HL-60 (cell line): ENCODE measurements at regions not wholly inside any gene's neighbourhood (a gene's known extent, or its start where the extent isn't known, plus 50 kb on each side); places are given as distances from the start of the nearest gene placed in this dataset.
A peak's percentile ranks its signal among the peaks of the same experiment; 100 is the strongest.

ENCODE experiments used
- DNase-seq, 2 experiments: peaks; one replicate each; pipeline ENCODE4 v3.0.0-alpha.2; 2010 to 2020; ENCODE audit warnings: low read depth in 1 of 2, low spot score in 1 of 2
- H3K27ac ChIP-seq: fragments of 250-450 bp; sonication (Bioruptor Pico); replicated peaks from 2 replicates; pipeline ENCODE4 v1.5.1; 2020; ENCODE audit warnings: mild to moderate bottlenecking, moderate library complexity
- H3K27me3 ChIP-seq: fragments of 250-450 bp; sonication (Bioruptor Pico); 2 replicates; pipeline ENCODE4 v1.5.1; 2021; ENCODE audit warnings: mild to moderate bottlenecking, moderate library complexity; ENCODE audit not compliant: insufficient read depth, poor library complexity, severe bottlenecking
- H3K4me3 ChIP-seq: replicated peaks from 2 replicates; pipeline ENCODE4 v1.5.1; 2011; ENCODE audit warnings: mild to moderate bottlenecking, control low read depth, low read length; ENCODE audit not compliant: insufficient read depth
- GABPA ChIP-seq: IDR thresholded peaks from 2 replicates; pipeline ENCODE4 v1.6.1; 2012; ENCODE audit warnings: low read depth
- POLR2AphosphoS5 ChIP-seq: IDR thresholded peaks from 2 replicates; pipeline ENCODE4 v1.6.1; 2012; ENCODE audit warnings: low read depth
- SPI1 ChIP-seq: IDR thresholded peaks from 2 replicates; pipeline ENCODE4 v1.6.1; 2012; ENCODE audit warnings: low read depth, mild to moderate bottlenecking, borderline replicate concordance
- TF ChIP-seq, protein P1 (sequence below): IDR thresholded peaks from one replicate; pipeline ENCODE4 v1.5.1; 2011; ENCODE audit warnings: low read length, control low read depth, inconsistent platforms; ENCODE audit not compliant: insufficient read depth
- TF ChIP-seq, protein P2 (sequence below): IDR thresholded peaks from 2 replicates; pipeline ENCODE4 v1.6.1; 2012; ENCODE audit warnings: low read depth; ENCODE audit not compliant: insufficient replicate concordance

DNA sequence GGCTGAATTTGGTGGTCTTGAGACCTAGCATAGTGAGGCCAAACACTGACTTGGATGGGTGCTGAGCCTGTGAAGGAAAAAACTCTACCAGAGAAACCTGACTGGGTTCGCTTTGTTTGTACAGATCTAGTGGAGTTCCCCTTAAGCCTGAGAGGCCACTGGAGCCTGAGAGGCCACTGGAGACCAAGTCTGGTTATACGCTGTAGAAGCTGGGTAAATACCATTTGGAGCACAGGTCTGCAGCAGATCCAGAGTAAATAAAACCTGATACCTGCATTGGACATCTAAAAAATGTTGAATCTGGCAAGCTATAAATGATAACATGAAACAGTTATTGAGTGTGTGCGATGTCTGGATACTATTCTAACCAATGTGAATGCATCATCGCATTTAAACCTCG, 104.3 kb upstream of the IGSF1 start:
- DNase-seq = no peak
- no peak overlapping the region for H3K4me3 ChIP-seq

DNA sequence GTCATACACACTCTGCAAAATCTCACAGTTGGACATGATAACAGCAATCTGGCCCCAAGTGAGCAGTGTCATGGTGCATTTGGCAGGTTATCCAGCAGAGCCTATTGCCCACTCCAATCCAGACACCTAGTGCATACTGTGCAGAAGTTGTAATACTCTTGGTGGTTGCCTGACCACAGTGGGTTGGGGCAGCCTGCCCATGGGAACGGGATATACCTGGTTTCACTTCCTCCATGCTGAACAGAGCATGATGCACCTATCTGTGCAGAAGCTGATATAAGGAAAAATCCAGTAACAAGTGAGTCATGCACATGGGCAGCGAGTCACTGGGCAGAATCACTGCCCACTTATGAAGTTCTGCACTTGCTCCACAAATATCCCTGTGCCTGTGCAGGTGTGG, 105.3 kb upstream of the IGSF1 start:
- no peak overlapping the region for H3K27ac ChIP-seq
- DNase-seq = no peak
- TF ChIP-seq, protein P1, sequence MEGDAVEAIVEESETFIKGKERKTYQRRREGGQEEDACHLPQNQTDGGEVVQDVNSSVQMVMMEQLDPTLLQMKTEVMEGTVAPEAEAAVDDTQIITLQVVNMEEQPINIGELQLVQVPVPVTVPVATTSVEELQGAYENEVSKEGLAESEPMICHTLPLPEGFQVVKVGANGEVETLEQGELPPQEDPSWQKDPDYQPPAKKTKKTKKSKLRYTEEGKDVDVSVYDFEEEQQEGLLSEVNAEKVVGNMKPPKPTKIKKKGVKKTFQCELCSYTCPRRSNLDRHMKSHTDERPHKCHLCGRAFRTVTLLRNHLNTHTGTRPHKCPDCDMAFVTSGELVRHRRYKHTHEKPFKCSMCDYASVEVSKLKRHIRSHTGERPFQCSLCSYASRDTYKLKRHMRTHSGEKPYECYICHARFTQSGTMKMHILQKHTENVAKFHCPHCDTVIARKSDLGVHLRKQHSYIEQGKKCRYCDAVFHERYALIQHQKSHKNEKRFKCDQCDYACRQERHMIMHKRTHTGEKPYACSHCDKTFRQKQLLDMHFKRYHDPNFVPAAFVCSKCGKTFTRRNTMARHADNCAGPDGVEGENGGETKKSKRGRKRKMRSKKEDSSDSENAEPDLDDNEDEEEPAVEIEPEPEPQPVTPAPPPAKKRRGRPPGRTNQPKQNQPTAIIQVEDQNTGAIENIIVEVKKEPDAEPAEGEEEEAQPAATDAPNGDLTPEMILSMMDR = no peak
- TF ChIP-seq SPI1 (no peak), GABPA (no peak), POLR2AphosphoS5 (no peak)
- TF ChIP-seq, protein P2, sequence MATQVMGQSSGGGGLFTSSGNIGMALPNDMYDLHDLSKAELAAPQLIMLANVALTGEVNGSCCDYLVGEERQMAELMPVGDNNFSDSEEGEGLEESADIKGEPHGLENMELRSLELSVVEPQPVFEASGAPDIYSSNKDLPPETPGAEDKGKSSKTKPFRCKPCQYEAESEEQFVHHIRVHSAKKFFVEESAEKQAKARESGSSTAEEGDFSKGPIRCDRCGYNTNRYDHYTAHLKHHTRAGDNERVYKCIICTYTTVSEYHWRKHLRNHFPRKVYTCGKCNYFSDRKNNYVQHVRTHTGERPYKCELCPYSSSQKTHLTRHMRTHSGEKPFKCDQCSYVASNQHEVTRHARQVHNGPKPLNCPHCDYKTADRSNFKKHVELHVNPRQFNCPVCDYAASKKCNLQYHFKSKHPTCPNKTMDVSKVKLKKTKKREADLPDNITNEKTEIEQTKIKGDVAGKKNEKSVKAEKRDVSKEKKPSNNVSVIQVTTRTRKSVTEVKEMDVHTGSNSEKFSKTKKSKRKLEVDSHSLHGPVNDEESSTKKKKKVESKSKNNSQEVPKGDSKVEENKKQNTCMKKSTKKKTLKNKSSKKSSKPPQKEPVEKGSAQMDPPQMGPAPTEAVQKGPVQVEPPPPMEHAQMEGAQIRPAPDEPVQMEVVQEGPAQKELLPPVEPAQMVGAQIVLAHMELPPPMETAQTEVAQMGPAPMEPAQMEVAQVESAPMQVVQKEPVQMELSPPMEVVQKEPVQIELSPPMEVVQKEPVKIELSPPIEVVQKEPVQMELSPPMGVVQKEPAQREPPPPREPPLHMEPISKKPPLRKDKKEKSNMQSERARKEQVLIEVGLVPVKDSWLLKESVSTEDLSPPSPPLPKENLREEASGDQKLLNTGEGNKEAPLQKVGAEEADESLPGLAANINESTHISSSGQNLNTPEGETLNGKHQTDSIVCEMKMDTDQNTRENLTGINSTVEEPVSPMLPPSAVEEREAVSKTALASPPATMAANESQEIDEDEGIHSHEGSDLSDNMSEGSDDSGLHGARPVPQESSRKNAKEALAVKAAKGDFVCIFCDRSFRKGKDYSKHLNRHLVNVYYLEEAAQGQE = no peak
- no peaks in the 10 kb centered on the region for H3K27me3 ChIP-seq
- H3K4me3 ChIP-seq = no peak overlapping the region

More for the DNA sequence above, 104.3 kb upstream of the IGSF1 start:
- no peaks in the 10 kb centered on the region for H3K27me3 ChIP-seq
- H3K27ac ChIP-seq = no peak overlapping the region
- TF ChIP-seq, protein P2 = no peak
- TF ChIP-seq POLR2AphosphoS5 (no peak), SPI1 (no peak)

DNA sequence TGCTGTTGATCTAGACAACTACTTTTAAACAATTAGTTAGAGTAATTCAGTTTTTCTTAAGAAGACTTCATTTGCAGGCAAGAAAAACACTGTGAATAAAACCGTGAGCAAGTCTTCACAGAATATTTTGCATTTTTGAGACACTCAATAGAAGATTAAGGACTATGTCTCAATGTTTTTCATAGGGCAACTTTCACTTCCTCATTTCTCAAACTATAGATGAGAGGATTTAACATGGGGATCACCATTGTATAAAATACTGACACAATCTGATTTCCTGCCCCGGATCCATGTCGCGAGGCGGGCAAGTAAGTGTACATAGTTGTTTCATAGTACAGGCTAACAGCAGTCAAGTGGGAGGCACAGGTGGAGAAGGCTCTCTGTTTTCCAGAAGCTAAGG, 108.8 kb upstream of the IGSF1 start:
- Histone ChIP-seq H3K27me3 (no peaks in the 10 kb centered on the region), H3K27ac (no peak overlapping the region), H3K4me3 (no peak overlapping the region)
- no peak for DNase-seq
- TF ChIP-seq POLR2AphosphoS5 = no peak
- TF ChIP-seq GABPA = no peak
- TF ChIP-seq, protein P2 = no peak
- TF ChIP-seq SPI1 = peak; percentile 39; the same call in 1 of the 2 replicates

DNA sequence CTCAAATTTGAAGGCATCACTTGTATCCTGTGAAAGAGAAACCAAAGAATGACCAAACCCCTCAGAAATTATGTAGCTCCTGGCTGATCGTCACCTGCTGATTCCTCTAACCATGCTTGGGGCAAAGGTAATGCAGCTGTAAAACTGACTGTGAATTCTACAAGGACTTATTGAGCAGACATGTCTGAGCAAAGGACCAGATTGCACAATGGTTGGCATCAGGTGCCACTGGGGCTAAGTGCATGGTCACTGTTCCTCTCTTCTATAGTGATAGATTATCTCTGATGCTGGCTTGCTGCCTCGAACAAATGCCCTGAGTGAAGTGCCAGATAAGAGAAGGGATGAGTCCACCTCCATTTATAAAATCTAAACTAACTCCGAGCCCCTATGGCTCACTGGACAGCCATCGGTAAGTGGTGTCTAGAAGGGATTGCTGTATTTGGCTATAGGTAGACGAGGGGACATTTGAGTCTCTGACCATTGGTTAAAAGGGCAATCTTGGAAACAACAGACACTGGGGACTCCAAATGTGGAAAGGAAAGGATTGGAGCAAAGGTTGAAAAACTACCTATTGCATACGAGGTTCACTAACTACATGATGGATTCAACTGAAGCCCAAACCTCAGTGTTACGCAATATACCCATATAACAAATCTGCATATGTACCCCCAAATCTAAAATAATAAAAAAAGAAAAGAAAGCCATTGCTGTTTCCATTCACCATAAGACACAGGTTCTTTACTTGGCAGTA, 110.7 kb upstream of the IGSF1 start:
- H3K27me3 ChIP-seq = no peaks in the 10 kb centered on the region
- TF ChIP-seq SPI1 (no peak), GABPA (no peak), POLR2AphosphoS5 (no peak)
- TF ChIP-seq, protein P2 = no peak
- TF ChIP-seq, protein P1 = no peak
- no peak overlapping the region for H3K4me3 ChIP-seq
- no peak for DNase-seq
- no peak overlapping the region for H3K27ac ChIP-seq
